MM.1S (cell line): ENCODE measurements at regions not wholly inside any gene's neighbourhood (a gene's known extent, or its start where the extent isn't known, plus 50 kb on each side); places are given as distances from the start of the nearest gene placed in this dataset.

Experiments
- DNase-seq: peaks from one replicate; pipeline ENCODE4 v3.0.0-alpha.2; 2015
- H2AFZ ChIP-seq: fragments of 300-600 bp; sonication (generic); 2 replicates; pipeline ENCODE4 v1.6.0; 2016; ENCODE audit warnings: antibody characterized with exemption, low read length
- H3F3A ChIP-seq: fragments of 300-600 bp; sonication (generic); 2 replicates; pipeline ENCODE4 v1.6.1; 2016; ENCODE audit warnings: mild to moderate bottlenecking, antibody characterized with exemption, low read length, moderate library complexity, mixed read lengths; ENCODE audit not compliant: insufficient read depth
- H3K27ac ChIP-seq: fragments of 300-600 bp; sonication (generic); 2 replicates; pipeline ENCODE4 v1.5.1; 2016; ENCODE audit warnings: mild to moderate bottlenecking, low read length
- H3K27me3 ChIP-seq: fragments of 300-600 bp; sonication (generic); replicated peaks from 2 replicates; pipeline ENCODE4 v1.6.0; 2016; ENCODE audit warnings: low read length; ENCODE audit not compliant: insufficient read depth
- H3K36me3 ChIP-seq: fragments of 300-600 bp; sonication (generic); replicated peaks from 2 replicates; pipeline ENCODE4 v1.6.1; 2016; ENCODE audit warnings: mild to moderate bottlenecking, low read length, mixed read lengths; ENCODE audit not compliant: insufficient read depth
- H3K4me1 ChIP-seq: fragments of 300-600 bp; sonication (generic); 2 replicates; pipeline ENCODE4 v1.6.1; 2016; ENCODE audit warnings: low read length, mixed read lengths
- H3K4me2 ChIP-seq: fragments of 300-600 bp; sonication (generic); 2 replicates; pipeline ENCODE4 v1.6.0; 2016; ENCODE audit warnings: low read depth, low read length
- H3K4me3 ChIP-seq: fragments of 300-600 bp; sonication (generic); 2 replicates; pipeline ENCODE4 v1.5.1; 2016; ENCODE audit warnings: low read length, mixed read lengths
- H3K79me2 ChIP-seq: fragments of 300-600 bp; sonication (generic); 2 replicates; pipeline ENCODE4 v1.6.1; 2016; ENCODE audit warnings: mixed run types, low read length, mixed read lengths
- H3K9ac ChIP-seq: fragments of 300-600 bp; sonication (generic); 2 replicates; pipeline ENCODE4 v1.6.1; 2016; ENCODE audit warnings: low read length, mixed read lengths
- H3K9me2 ChIP-seq: fragments of 300-600 bp; sonication (generic); replicated peaks from 2 replicates; pipeline ENCODE4 v1.6.1; 2016; ENCODE audit warnings: mild to moderate bottlenecking, low read length, mixed read lengths; ENCODE audit not compliant: insufficient read depth
- H3K9me3 ChIP-seq: fragments of 300-600 bp; sonication (generic); replicated peaks from 2 replicates; pipeline ENCODE4 v1.6.1; 2016; ENCODE audit warnings: mild to moderate bottlenecking, low read length, mixed read lengths; ENCODE audit not compliant: insufficient read depth
- H4K20me1 ChIP-seq: fragments of 300-600 bp; sonication (generic); 2 replicates; pipeline ENCODE4 v1.6.1; 2016; ENCODE audit warnings: mild to moderate bottlenecking, low read length, moderate library complexity, mixed read lengths; ENCODE audit not compliant: insufficient read depth
- EZH2 ChIP-seq: fragments of 300-600 bp; sonication (generic); optimal IDR thresholded peaks from 2 replicates; pipeline ENCODE3; 2017; ENCODE audit warnings: low read depth, mild to moderate bottlenecking, antibody characterized with exemption, low read length, mixed read lengths
- EZH2phosphoT487 ChIP-seq: fragments of 300-600 bp; sonication (generic); IDR thresholded peaks from 2 replicates; pipeline ENCODE4 v1.6.1; 2018; ENCODE audit warnings: antibody characterized with exemption, low read length
- TF ChIP-seq, protein P1 (sequence below): fragments of 300-600 bp; sonication (generic); IDR thresholded peaks from 2 replicates; pipeline ENCODE4 v1.5.1; 2016; ENCODE audit warnings: antibody characterized with exemption, low read length, mixed read lengths

DNA sequence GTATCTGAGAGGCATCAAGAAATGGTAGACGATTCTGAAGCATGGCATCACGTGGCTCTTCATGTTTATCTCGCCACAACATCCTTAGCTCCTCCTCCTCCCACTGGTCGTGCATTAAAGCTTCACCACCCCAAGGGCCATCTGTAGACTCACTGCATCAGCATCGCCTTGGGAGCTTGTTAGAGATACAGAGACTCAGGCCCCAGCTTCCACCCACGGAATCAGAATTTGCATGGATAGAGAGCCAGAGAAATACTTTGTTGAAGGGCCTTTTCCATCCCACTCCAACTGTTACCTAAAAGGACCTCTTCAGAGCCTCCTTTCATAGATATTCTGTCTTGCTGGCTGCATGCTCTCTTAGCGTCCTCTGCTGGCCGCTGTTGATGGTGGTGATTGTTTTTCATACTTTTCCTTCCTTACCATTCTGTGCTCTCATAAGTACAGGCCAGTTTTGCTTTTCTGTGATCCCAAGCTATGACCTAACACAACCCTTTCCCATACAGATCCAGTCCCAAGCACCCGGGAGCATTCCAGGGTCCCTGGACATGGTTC lies 1049.4 kb upstream of the EEF2KMT start:
- Histone ChIP-seq H3K36me3 (no peaks in the 10 kb centered on the region), H2AFZ (no peak overlapping the region), H3K9me3 (no peaks in the 10 kb centered on the region), H4K20me1 (no peaks in the 10 kb centered on the region), H3K4me1 (no peaks in the 10 kb centered on the region), H3K9me2 (no peaks in the 10 kb centered on the region), H3K4me2 (no peak overlapping the region), H3K4me3 (no peak overlapping the region), H3F3A (no peaks in the 10 kb centered on the region), H3K9ac (no peak overlapping the region), H3K79me2 (no peaks in the 10 kb centered on the region), H3K27me3 (no peaks in the 10 kb centered on the region), H3K27ac (no peak overlapping the region)
- TF ChIP-seq, protein P1, sequence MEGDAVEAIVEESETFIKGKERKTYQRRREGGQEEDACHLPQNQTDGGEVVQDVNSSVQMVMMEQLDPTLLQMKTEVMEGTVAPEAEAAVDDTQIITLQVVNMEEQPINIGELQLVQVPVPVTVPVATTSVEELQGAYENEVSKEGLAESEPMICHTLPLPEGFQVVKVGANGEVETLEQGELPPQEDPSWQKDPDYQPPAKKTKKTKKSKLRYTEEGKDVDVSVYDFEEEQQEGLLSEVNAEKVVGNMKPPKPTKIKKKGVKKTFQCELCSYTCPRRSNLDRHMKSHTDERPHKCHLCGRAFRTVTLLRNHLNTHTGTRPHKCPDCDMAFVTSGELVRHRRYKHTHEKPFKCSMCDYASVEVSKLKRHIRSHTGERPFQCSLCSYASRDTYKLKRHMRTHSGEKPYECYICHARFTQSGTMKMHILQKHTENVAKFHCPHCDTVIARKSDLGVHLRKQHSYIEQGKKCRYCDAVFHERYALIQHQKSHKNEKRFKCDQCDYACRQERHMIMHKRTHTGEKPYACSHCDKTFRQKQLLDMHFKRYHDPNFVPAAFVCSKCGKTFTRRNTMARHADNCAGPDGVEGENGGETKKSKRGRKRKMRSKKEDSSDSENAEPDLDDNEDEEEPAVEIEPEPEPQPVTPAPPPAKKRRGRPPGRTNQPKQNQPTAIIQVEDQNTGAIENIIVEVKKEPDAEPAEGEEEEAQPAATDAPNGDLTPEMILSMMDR, result no peak
- TF ChIP-seq EZH2, result no peak
- TF ChIP-seq EZH2phosphoT487, result no peak
- DNase-seq, result no peak

DNA sequence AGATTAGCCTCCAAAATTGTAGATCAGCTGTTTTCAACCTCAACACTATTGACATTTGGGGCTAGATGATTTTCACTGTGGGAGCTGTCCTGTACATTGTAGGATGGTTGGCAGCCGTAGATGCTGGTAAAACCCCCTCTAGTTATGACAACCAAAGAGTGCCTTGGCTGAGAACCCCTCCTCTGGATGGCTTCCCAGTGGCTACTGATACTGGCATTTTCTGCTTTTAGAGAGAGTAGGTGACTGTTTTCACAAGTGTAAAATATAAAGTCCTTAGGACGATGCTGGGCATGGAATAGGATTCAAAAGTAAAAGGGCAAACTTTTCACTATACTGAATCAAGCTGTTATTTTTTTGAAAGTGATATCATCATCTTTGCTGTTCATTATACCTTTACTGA lies 1048.8 kb upstream of the EEF2KMT start:
- Histone ChIP-seq H3K79me2 (no peaks in the 10 kb centered on the region), H2AFZ (no peak overlapping the region), H3K4me1 (no peaks in the 10 kb centered on the region), H3F3A (no peaks in the 10 kb centered on the region), H3K4me3 (no peak overlapping the region), H3K27me3 (no peaks in the 10 kb centered on the region), H3K9ac (no peak overlapping the region), H3K4me2 (no peak overlapping the region), H4K20me1 (no peaks in the 10 kb centered on the region), H3K36me3 (no peaks in the 10 kb centered on the region), H3K9me2 (no peaks in the 10 kb centered on the region), H3K9me3 (no peaks in the 10 kb centered on the region), H3K27ac (no peak overlapping the region)
- TF ChIP-seq EZH2, result no peak
- no peak for TF ChIP-seq EZH2phosphoT487
- TF ChIP-seq, protein P1, result no peak
- DNase-seq, result no peak

DNA sequence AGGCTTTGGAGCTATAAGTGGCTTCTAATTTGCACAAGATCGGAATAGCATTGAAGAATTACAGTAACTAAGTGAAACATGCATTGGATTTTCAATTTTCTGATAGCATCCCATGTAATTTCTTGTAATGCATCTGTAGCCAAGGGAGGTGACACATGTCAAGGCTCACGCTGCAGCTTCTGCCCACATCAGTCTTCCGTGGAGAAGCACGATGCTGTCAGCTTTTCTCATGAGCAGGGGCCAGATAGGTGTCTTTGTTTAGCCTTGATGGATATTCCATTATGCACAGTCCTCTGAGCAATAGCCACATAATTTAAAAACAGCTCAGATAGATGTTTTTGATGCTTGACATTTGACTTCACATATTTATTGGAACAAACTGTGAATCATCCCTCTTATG lies 1046.9 kb upstream of the EEF2KMT start:
- Histone ChIP-seq H3K9ac (no peak overlapping the region), H3K79me2 (no peaks in the 10 kb centered on the region)

More for the DNA sequence above, 1046.9 kb upstream of the EEF2KMT start:
- H3K36me3 ChIP-seq, result no peaks in the 10 kb centered on the region
- H3K4me3 ChIP-seq, result no peak overlapping the region
- no peaks in the 10 kb centered on the region for H4K20me1 ChIP-seq
- no peaks in the 10 kb centered on the region for H3K9me3 ChIP-seq
- H2AFZ ChIP-seq, result no peak overlapping the region
- no peak overlapping the region for H3K4me2 ChIP-seq
- no peak overlapping the region for H3K27ac ChIP-seq
- H3K9me2 ChIP-seq, result no peaks in the 10 kb centered on the region
- no peaks in the 10 kb centered on the region for H3K27me3 ChIP-seq
- no peaks in the 10 kb centered on the region for H3K4me1 ChIP-seq
- no peak for DNase-seq
- no peaks in the 10 kb centered on the region for H3F3A ChIP-seq
- TF ChIP-seq EZH2phosphoT487, result no peak
- TF ChIP-seq, protein P1, result no peak
- no peak for TF ChIP-seq EZH2
